HAP-1 (cell line): ENCODE measurements at regions not wholly inside any gene's neighbourhood (a gene's known extent, or its start where the extent isn't known, plus 50 kb on each side); places are given as distances from the start of the nearest gene placed in this dataset.
"Not testable (repeated sequence)": the region's sequence is repeated elsewhere in the genome, so short reads cannot be mapped to it uniquely, and the experiment has no call there.

ENCODE experiments used
- DNase-seq, 2 experiments: peaks; one replicate each; pipeline ENCODE4 v3.0.0-alpha.2; 2016 to 2020; ENCODE audit warnings: low spot score in 2 of 2
- H3K27me3 ChIP-seq: fragments of 250-450 bp; sonication (Bioruptor Pico); 2 replicates; pipeline ENCODE4 v1.5.1; 2020; ENCODE audit warnings: low read depth, mild to moderate bottlenecking, moderate library complexity
- H3K36me3 ChIP-seq: fragments of 250-450 bp; sonication (Bioruptor Pico); replicated peaks from 2 replicates; pipeline ENCODE4 v1.5.1; 2020; ENCODE audit warnings: mild to moderate bottlenecking
- H3K4me1 ChIP-seq: fragments of 250-450 bp; sonication (Bioruptor Pico); 2 replicates; pipeline ENCODE4 v1.5.1; 2020; ENCODE audit warnings: mild to moderate bottlenecking
- H3K4me3 ChIP-seq: fragments of 250-450 bp; sonication (Bioruptor Pico); 2 replicates; pipeline ENCODE4 v1.5.1; 2020; ENCODE audit warnings: mild to moderate bottlenecking, moderate library complexity
- H3K9me3 ChIP-seq: fragments of 250-450 bp; sonication (Bioruptor Pico); 2 replicates; pipeline ENCODE4 v1.5.1; 2020; ENCODE audit warnings: mild to moderate bottlenecking, moderate library complexity
- in situ Hi-C: fragments of 300-500 bp; cut with MboI; formaldehyde crosslinking; loops from 3 replicates; pipeline ENCODE4 v1.14.3; 2020; ENCODE audit warnings: low sequenced_read_pairs, inconsistent platforms, mixed read lengths

DNA sequence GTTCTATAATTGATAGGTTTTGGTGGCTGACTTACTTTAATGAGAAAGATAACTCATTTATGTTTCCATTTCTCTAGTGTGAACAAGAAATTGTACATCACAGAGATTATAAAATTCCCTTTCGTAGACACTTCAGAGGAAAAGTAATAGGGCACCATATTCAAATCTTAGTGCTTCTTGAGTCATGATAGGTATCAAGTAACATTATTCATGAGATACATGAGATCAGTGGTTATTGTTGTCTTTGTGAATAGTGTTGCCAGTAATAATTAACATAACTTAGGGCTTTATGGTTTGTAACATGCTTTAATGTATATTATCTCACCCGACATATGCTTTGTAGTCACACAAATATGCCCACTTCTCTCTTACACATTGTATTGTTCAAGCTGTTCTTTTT lies 73.7 kb upstream of the IL15 start:
- in situ Hi-C loops: no loop called here
- Histone ChIP-seq H3K36me3 (no peaks in the 10 kb centered on the region), H3K4me3 (no peak overlapping the region), H3K27me3 (0 out of 2 replicates have a peak, but pooled peaks cover 2% of the 10 kb centered on the region), H3K4me1 (no peaks in the 10 kb centered on the region), H3K9me3 (no peaks in the 10 kb centered on the region)
- DNase-seq: no peak

GRCh38 chr4:141563723-141564122 lies 72.7 kb upstream of the IL15 start:
- in situ Hi-C loops: no loop called here
- 0 out of 2 replicates have a peak, but pooled peaks cover 2% of the 10 kb centered on the region for H3K27me3 ChIP-seq
- no peak for DNase-seq
- H3K4me3 ChIP-seq: no peak overlapping the region
- H3K4me1 ChIP-seq: no peaks in the 10 kb centered on the region
- H3K9me3 ChIP-seq: no peaks in the 10 kb centered on the region
- no peaks in the 10 kb centered on the region for H3K36me3 ChIP-seq

DNA sequence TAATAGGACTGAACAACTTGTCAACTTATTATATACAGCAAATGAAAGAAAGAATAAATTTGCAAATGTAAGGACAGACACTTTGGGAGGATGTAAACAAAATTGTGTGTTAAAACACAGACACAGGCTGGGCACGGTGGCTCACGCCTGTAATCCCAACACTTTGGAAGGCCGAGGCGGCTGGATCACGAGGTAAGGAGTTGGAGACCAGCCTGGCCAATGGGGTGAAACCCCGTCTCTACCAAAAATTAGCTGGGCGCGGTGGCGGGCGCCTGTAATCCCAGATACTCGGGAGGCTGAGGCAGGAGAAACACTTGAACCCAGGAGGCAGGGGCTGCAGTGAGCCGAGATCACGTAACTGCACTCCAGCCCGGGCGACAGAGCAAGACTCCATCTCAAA lies 71.4 kb upstream of the IL15 start:
- H3K4me1 ChIP-seq, H3K9me3 ChIP-seq, in situ Hi-C loops, H3K4me3 ChIP-seq, H3K36me3 ChIP-seq, H3K27me3 ChIP-seq, DNase-seq: not testable (repeated sequence)

GRCh38 chr4:141565379-141566089 lies 70.8 kb upstream of the IL15 start:
- no peak for DNase-seq
- Histone ChIP-seq H3K36me3 (no peaks in the 10 kb centered on the region), H3K27me3 (0 out of 2 replicates have a peak, but pooled peaks cover 2% of the 10 kb centered on the region), H3K9me3 (no peaks in the 10 kb centered on the region), H3K4me1 (no peaks in the 10 kb centered on the region), H3K4me3 (no peak overlapping the region)
- in situ Hi-C loops: no loop called here

DNA sequence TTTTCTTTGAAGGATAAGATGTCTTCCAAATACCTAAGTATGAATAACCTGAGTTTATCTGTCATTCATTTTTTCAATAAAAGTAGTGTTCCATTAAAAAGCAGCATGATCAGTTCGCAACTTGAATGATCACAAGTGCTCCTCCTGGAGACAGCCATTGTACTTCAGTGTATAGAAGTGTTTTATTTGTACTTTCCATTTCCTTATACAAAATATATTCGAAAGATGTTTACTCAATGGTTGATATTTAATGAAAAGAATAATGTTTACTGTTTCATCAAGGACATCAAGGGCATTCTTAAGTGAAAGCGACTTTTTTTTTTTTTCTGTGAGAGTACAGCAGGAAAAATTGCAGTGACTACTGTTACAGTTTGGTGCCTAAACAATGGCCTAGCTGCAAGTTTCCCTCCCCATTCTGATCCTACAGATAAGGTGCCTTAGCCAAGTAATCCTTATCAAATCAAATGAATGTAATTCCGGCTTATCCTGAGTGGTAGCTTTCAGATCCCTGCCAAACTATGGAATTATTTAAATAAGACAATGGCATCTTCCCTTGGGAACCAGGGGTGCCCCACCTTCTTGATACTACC lies 69.0 kb upstream of the IL15 start:
- DNase-seq: no peak
- no peaks in the 10 kb centered on the region for H3K27me3 ChIP-seq
- in situ Hi-C loops: no loop called here
- H3K4me3 ChIP-seq: no peak overlapping the region
- H3K4me1 ChIP-seq: no peaks in the 10 kb centered on the region
- no peaks in the 10 kb centered on the region for H3K36me3 ChIP-seq
- H3K9me3 ChIP-seq: no peaks in the 10 kb centered on the region

DNA sequence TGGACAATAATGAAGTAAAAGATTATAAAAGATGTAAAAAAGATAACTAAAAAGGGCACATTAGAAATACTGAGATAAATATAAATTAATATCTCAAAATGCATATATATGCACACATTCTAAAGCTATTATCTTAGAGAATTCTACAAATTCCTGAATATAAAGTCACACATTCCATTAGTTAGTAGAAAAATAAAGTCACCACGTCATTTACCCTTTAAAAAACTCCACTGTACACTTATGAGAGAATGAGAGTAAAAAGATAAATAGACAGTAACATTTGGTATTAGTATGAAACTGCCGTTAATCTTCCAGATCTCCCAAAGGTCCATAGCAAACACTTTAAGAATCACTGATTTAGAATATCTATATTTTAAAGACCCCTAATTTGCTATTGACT lies 67.2 kb upstream of the IL15 start:
- no peaks in the 10 kb centered on the region for H3K36me3 ChIP-seq
- no peak overlapping the region for H3K4me3 ChIP-seq
- no peaks in the 10 kb centered on the region for H3K27me3 ChIP-seq
- in situ Hi-C loops: no loop called here
- H3K9me3 ChIP-seq: no peaks in the 10 kb centered on the region
- no peak for DNase-seq
- H3K4me1 ChIP-seq: no peaks in the 10 kb centered on the region

DNA sequence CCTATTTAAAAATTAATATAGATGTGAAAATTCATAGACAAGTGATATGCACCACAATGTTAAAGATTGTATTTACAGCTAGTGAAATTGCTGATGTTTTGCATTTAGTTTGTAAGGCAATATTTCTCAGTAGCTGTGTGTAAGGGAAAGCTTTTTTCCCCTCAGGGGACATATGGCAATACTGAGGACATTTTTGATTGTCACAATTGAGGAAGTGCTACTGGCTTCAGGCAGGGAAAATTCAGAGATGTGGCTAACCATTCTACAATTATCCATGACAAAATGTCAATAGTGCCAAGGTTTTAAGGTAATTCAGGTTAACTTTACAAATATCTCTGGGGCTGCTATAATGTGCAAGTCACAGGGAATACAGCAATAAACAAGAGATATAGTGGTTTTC lies 66.1 kb upstream of the IL15 start:
- in situ Hi-C loops: no loop called here
- no peak for DNase-seq
- H3K4me1 ChIP-seq: no peaks in the 10 kb centered on the region
- H3K4me3 ChIP-seq: no peak overlapping the region
- no peaks in the 10 kb centered on the region for H3K27me3 ChIP-seq
- no peaks in the 10 kb centered on the region for H3K36me3 ChIP-seq
- H3K9me3 ChIP-seq: no peaks in the 10 kb centered on the region

DNA sequence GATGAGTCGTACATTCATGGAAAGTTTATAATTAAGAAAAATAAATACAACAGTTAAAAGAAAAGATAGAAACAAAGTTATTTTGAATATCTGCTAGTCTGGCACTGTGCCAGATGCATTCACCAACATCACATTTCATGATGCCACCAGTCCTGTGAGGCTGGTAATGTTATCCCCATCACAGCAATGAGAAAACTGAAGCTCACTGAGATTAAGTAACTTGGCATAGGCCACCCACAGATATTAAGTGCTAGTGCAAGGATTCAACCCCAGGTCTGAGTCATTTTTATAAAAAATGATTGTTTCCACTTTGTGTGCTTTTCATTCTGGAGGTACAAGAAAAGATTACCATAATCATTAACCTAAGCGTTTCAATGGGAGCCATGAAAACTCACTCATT lies 65.0 kb upstream of the IL15 start:
- in situ Hi-C loops: no loop called here
- no peaks in the 10 kb centered on the region for H3K36me3 ChIP-seq
- no peak for DNase-seq
- H3K9me3 ChIP-seq: no peaks in the 10 kb centered on the region
- no peaks in the 10 kb centered on the region for H3K4me1 ChIP-seq
- H3K4me3 ChIP-seq: no peak overlapping the region
- H3K27me3 ChIP-seq: no peaks in the 10 kb centered on the region

GRCh38 chr4:141571793-141572192 lies 64.6 kb upstream of the IL15 start:
- in situ Hi-C loops: no loop called here
- DNase-seq: no peak
- H3K36me3 ChIP-seq: no peaks in the 10 kb centered on the region
- H3K4me3 ChIP-seq: no peak overlapping the region
- H3K27me3 ChIP-seq: no peaks in the 10 kb centered on the region
- H3K4me1 ChIP-seq: no peaks in the 10 kb centered on the region
- H3K9me3 ChIP-seq: no peaks in the 10 kb centered on the region

DNA sequence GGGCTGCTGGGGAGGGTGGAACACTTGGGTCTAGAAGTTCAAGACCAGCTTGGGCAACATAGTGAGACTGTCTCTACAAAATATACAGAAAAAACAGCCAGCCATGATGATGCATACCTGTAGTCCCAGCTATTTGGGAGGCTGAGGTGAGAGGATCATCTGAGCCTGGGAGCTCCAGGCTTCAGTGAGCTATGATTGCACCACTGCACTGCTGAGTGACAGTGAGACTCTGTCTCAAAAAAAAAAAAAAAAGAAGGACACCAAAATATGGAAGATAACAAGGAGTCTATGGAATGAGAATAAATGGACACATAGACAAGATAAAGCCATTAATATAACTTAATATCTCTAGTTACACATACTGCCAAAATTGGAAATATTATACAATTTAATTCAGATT lies 62.7 kb upstream of the IL15 start:
- H3K4me1 ChIP-seq: no peaks in the 10 kb centered on the region
- H3K27me3 ChIP-seq: no peaks in the 10 kb centered on the region
- H3K36me3 ChIP-seq: no peaks in the 10 kb centered on the region
- no peak for DNase-seq
- H3K4me3 ChIP-seq: no peak overlapping the region
- H3K9me3 ChIP-seq: no peaks in the 10 kb centered on the region
- in situ Hi-C loops: no loop called here

DNA sequence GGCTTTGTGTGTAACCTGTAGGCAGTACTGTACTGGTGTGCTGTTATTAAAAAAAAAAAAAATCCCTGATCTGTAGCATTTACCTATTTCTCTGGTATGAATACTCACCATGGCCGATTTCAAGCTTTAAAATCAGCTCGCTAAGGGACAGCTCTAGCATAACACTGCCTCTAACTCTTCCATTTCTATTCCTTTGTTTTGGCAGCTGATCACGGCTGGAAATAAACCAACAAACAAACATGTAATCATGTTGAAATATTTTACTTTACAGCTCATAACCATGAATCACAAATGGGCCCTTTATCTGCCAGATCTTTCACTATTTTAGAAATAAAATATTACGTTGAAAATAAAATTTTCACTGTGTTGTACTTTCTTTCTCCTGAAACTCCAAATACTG lies 60.5 kb upstream of the IL15 start:
- no peaks in the 10 kb centered on the region for H3K4me1 ChIP-seq
- no peaks in the 10 kb centered on the region for H3K36me3 ChIP-seq
- DNase-seq: no peak
- in situ Hi-C loops: no loop called here
- H3K9me3 ChIP-seq: no peaks in the 10 kb centered on the region
- no peak overlapping the region for H3K4me3 ChIP-seq
- no peaks in the 10 kb centered on the region for H3K27me3 ChIP-seq

DNA sequence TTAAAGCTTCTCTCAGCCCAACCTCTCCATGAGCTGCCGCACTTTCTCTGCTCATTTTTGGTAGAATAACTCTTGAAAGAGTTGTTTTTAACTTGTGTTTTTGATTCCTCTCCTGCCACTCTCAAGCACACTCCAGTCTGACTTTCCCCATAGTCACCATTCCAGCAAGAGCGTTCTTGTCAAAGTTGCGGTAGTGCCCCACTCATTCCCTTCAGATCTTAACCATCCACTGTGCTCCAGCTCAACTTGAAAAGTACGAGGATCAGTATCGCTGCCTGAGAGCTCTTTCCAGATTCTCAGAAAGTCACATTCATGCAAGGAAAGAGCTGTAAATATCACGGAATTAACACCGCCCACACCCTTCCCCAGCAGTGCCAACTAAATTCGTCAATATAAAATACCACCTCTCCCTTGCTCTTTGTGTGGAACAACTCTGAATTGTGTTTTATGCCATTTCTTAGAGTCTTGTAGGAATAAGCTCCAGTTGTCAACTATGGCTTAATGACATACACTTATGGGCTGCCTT lies 59.7 kb upstream of the IL15 start:
- H3K4me1 ChIP-seq: no peaks in the 10 kb centered on the region
- H3K9me3 ChIP-seq: no peaks in the 10 kb centered on the region
- no peak overlapping the region for H3K4me3 ChIP-seq
- no peaks in the 10 kb centered on the region for H3K27me3 ChIP-seq
- in situ Hi-C loops: no loop called here
- no peak for DNase-seq
- no peaks in the 10 kb centered on the region for H3K36me3 ChIP-seq

DNA sequence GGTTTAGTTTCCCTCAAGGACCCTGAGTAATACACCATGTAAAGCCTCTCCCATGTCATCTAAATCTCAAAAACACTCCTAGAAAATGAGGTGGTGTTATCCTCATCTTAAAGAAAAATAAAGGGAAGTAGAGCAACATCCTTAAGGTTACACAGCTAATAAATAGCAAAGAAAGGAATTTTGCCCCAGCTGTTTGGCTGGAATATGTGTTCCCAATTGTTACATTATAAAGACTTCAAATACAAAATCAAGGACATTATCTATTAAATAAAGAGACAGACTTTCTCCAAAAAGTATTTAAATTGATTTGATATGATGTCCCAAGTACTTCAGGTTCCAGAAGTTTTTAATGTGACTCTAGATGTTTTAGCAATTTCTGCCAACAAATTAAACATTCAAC lies 57.9 kb upstream of the IL15 start:
- Histone ChIP-seq H3K9me3 (no peaks in the 10 kb centered on the region), H3K27me3 (no peaks in the 10 kb centered on the region), H3K4me1 (no peaks in the 10 kb centered on the region), H3K36me3 (no peaks in the 10 kb centered on the region), H3K4me3 (no peak overlapping the region)
- DNase-seq: no peak
- in situ Hi-C loops: no loop called here

GRCh38 chr4:141580523-141580922 lies 55.9 kb upstream of the IL15 start:
- no peaks in the 10 kb centered on the region for H3K4me1 ChIP-seq
- H3K36me3 ChIP-seq: no peaks in the 10 kb centered on the region
- H3K4me3 ChIP-seq: no peak overlapping the region
- H3K9me3 ChIP-seq: no peaks in the 10 kb centered on the region
- no peaks in the 10 kb centered on the region for H3K27me3 ChIP-seq
- in situ Hi-C loops: no loop called here
- no peak for DNase-seq
